Coronary artery (tissue), 2 donors: ENCODE measurements at regions not wholly inside any gene's neighbourhood (a gene's known extent, or its start where the extent isn't known, plus 50 kb on each side); places are given as distances from the start of the nearest gene placed in this dataset.

Source experiments
- DNase-seq: peaks from one replicate; pipeline ENCODE4 v3.0.0-alpha.2; 2017; ENCODE audit warnings: low spot score
- H3K27ac ChIP-seq, 2 donors: fragments of 200-600 bp; sonication (generic); one replicate each; pipeline ENCODE4 v1.5.1; 2016 to 2019
- H3K4me3 ChIP-seq: fragments of 200-600 bp; sonication (generic); 2 replicates; pipeline ENCODE4 v1.5.1; 2016; ENCODE audit warnings: mild to moderate bottlenecking, moderate library complexity
- CTCF ChIP-seq: fragments of 200-600 bp; sonication (generic); IDR thresholded peaks from one replicate; pipeline ENCODE4 v1.5.1; 2019; ENCODE audit warnings: antibody characterized with exemption

GRCh38 chr3:20865803-20866202, 679.8 kb upstream of the SGO1 start:
- DNase-seq = no peak
- Histone ChIP-seq H3K4me3 (no peak overlapping the region), H3K27ac (no peak overlapping the region)
- TF ChIP-seq CTCF = no peak

GRCh38 chr3:20861454-20861853, 675.4 kb upstream of the SGO1 start:
- DNase-seq = no peak
- no peak for TF ChIP-seq CTCF
- Histone ChIP-seq H3K4me3 (no peak overlapping the region), H3K27ac (no peak overlapping the region)

- TF ChIP-seq CTCF = no peak
- H3K27ac ChIP-seq = no peak overlapping the region
- H3K4me3 ChIP-seq = no peak overlapping the region
- no peak for DNase-seq
These were observed 671.6 kb upstream of the SGO1 start for GRCh38 chr3:20857636-20858035.

GRCh38 chr3:20853890-20854289, 667.9 kb upstream of the SGO1 start:
- no peak for DNase-seq
- H3K27ac ChIP-seq = no peak overlapping the region
- H3K4me3 ChIP-seq = no peak overlapping the region
- TF ChIP-seq CTCF = no peak

GRCh38 chr3:20852712-20853111, 666.7 kb upstream of the SGO1 start:
- Histone ChIP-seq H3K4me3 (no peak overlapping the region), H3K27ac (no peak overlapping the region)
- DNase-seq = no peak
- no peak for TF ChIP-seq CTCF

- no peak overlapping the region for H3K4me3 ChIP-seq
- DNase-seq = no peak
- no peak for TF ChIP-seq CTCF
- H3K27ac ChIP-seq = no peak overlapping the region
These were observed 664.0 kb upstream of the SGO1 start for GRCh38 chr3:20849975-20850374.

GRCh38 chr3:20846832-20847231, 660.8 kb upstream of the SGO1 start:
- no peak for TF ChIP-seq CTCF
- no peak overlapping the region for H3K27ac ChIP-seq
- DNase-seq = no peak
- no peak overlapping the region for H3K4me3 ChIP-seq
